ENCODE measurements at regions not wholly inside any gene's neighbourhood (a gene's known extent, or its start where the extent isn't known, plus 50 kb on each side); places are given as distances from the start of the nearest gene placed in this dataset.

DNA sequence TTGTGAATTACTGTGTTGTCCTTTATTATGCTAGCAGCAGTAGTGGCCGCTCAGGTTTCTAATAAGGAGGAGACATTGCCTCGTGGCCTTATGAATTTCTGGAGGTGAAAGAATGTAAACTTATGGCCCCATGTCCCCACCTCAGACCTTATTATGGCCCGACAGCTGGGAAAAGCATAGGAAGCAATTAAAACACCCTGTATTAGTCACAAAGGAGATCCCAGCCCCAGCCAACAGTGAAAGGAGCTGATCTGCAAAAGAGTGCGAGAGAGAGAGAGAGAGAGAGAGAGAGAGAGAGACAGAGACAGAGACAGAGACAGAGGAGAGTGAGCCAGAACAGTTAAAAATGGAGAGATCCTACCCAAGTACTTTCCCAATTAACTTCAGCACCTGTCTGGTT lies 269.3 kb downstream of the DMRT2 start:
- Histone ChIP-seq H3K27me3 (no peaks in the 10 kb centered on the region), H3K27ac (peak overlapping the region in 1 of 2 donors; percentile 32), H3K9me3 (no peaks in the 10 kb centered on the region), H3K36me3 (no peaks in the 10 kb centered on the region), H3K4me3 (no peak overlapping the region), H3K4me1 (no peaks in the 10 kb centered on the region)
- intact Hi-C loops (cut with DNase I; ENCODE audit: low total_unique reads) = no loop called here
- TF ChIP-seq, protein P1, sequence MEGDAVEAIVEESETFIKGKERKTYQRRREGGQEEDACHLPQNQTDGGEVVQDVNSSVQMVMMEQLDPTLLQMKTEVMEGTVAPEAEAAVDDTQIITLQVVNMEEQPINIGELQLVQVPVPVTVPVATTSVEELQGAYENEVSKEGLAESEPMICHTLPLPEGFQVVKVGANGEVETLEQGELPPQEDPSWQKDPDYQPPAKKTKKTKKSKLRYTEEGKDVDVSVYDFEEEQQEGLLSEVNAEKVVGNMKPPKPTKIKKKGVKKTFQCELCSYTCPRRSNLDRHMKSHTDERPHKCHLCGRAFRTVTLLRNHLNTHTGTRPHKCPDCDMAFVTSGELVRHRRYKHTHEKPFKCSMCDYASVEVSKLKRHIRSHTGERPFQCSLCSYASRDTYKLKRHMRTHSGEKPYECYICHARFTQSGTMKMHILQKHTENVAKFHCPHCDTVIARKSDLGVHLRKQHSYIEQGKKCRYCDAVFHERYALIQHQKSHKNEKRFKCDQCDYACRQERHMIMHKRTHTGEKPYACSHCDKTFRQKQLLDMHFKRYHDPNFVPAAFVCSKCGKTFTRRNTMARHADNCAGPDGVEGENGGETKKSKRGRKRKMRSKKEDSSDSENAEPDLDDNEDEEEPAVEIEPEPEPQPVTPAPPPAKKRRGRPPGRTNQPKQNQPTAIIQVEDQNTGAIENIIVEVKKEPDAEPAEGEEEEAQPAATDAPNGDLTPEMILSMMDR (IDR thresholded peaks at IDR 0.05) = no peak
- TF ChIP-seq POLR2AphosphoS5 (IDR thresholded peaks at IDR 0.05) (no peak), POLR2A (IDR thresholded peaks at IDR 0.05) (no peak)
- no peak for DNase-seq (ENCODE audit: low spot score in 2 of 2)

DNA sequence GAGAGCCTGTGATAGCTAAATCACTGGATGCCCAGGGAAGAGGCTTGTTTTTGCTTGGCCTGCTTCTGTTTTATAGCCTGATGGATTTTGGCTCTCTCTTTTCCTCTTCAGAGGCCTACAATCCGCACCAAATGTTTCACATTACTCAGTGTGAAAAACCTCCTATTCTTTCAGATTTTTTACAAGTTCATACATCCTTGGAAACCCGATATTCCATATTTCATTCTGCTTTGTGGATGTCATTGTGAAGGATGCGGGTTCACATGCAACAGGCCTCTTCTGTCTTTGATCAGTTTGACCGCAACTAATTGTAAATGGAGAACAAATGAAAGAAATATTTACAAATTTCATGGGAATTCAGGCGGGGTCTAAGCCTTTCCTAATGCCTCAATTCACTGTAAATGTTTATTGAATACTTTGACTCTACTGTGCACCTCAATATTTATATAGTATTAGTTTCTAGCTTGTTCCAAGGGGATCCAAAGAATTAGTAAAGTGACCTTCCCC lies 269.9 kb downstream of the DMRT2 start:
- DNase-seq (ENCODE audit: low spot score in 2 of 2) = no peak
- no peaks in the 10 kb centered on the region for H3K27me3 ChIP-seq
- no peaks in the 10 kb centered on the region for H3K4me1 ChIP-seq
- no peaks in the 10 kb centered on the region for H3K36me3 ChIP-seq
- peak overlapping the region in 1 of 2 donors; percentile 32 for H3K27ac ChIP-seq
- intact Hi-C loops (cut with DNase I; ENCODE audit: low total_unique reads) = no loop called here
- no peaks in the 10 kb centered on the region for H3K9me3 ChIP-seq
- TF ChIP-seq POLR2AphosphoS5 (IDR thresholded peaks at IDR 0.05) = peak in 1 of 3 donors; percentile 29
- TF ChIP-seq POLR2A (IDR thresholded peaks at IDR 0.05) = no peak
- TF ChIP-seq, protein P1 (IDR thresholded peaks at IDR 0.05) = no peak
- no peak overlapping the region for H3K4me3 ChIP-seq

DNA sequence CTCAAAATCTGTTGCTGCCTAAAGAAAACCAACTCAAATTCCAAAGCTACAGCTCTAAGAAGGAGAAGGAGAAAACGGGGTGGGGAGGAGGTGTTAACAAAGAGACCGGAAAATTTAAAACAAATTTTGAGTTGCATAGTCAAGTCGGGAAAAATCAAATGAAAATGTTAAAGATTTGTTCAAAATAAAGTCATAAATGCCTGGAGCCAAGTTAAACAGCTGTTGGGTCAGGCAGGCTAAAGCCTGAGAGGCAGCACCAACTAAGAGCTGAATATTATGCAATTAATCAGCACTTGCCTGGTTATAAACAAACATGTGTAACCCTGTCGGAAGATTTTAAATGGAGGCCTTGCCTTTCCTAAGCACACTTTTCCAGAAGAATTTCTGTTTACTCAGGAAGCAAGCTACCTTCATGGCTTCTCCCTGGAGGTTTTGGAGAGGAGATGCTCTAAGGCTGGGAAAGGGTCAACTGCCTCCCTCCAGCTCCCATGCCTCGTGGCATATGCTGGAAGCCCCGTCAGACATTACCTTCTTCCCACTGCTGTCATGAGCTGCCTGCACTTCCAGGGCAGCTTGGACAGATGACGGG lies 270.5 kb downstream of the DMRT2 start:
- DNase-seq (ENCODE audit: low spot score in 2 of 2) = no peak
- TF ChIP-seq POLR2A (IDR thresholded peaks at IDR 0.05) (no peak), POLR2AphosphoS5 (IDR thresholded peaks at IDR 0.05) (no peak)
- TF ChIP-seq, protein P1 (IDR thresholded peaks at IDR 0.05) = no peak
- Histone ChIP-seq H3K9me3 (no peaks in the 10 kb centered on the region), H3K36me3 (no peaks in the 10 kb centered on the region), H3K27me3 (no peaks in the 10 kb centered on the region), H3K4me1 (no peaks in the 10 kb centered on the region), H3K4me3 (no peak overlapping the region), H3K27ac (peak overlapping the region in 1 of 2 donors; percentile 58)
- intact Hi-C loops (cut with DNase I; ENCODE audit: low total_unique reads) = no loop called here

DNA sequence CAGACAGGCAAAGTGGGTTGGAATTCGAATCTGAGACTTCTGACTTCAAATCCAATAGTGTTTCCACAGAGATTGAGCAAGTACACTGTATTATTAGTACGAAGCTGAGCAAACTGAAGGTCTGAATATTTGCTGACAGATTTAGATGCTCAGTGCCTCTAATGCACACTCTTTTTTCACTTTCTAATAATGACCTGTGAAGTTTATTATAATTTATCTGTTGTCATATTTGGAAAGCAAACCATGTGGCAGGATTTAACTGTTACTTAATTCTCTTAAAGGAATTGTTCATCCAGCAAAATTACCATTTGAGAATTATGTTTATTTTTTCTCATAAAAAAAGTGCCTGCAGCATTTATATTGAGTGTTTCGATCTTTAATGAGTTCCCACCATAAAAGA lies 277.3 kb downstream of the DMRT2 start:
- no peaks in the 10 kb centered on the region for H3K27me3 ChIP-seq
- no peak overlapping the region for H3K4me3 ChIP-seq
- DNase-seq (ENCODE audit: low spot score in 2 of 2) = no peak
- no peaks in the 10 kb centered on the region for H3K4me1 ChIP-seq
- intact Hi-C loops (cut with DNase I; ENCODE audit: low total_unique reads) = no loop called here
- H3K36me3 ChIP-seq = no peaks in the 10 kb centered on the region
- TF ChIP-seq POLR2AphosphoS5 (IDR thresholded peaks at IDR 0.05) = no peak
- no peak for TF ChIP-seq POLR2A (IDR thresholded peaks at IDR 0.05)
- TF ChIP-seq, protein P1 (IDR thresholded peaks at IDR 0.05) = no peak
- H3K27ac ChIP-seq = no peak overlapping the region
- no peaks in the 10 kb centered on the region for H3K9me3 ChIP-seq

DNA sequence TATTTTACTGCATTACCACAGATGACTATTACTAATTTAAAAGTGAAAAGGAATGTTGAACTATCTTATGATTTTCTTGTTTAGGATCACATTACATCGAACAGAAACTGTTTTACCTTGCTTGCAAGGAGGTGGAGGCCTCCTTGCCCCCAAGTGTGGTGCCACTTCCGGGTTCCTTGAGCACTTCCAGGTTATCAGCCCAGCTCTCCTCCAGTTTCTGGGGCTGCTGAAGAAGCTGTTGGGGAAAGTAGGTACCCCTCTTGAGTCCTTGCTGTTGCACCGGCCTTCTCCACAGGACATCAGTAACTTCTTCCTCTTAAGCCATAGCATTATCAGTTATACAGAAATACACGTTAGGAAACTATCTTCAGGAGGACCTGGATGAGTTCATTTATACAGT lies 278.2 kb downstream of the DMRT2 start:
- no peak for TF ChIP-seq POLR2AphosphoS5 (IDR thresholded peaks at IDR 0.05)
- TF ChIP-seq, protein P1 (IDR thresholded peaks at IDR 0.05) = no peak
- TF ChIP-seq POLR2A (IDR thresholded peaks at IDR 0.05) = no peak
- Histone ChIP-seq H3K9me3 (no peaks in the 10 kb centered on the region), H3K27ac (no peak overlapping the region), H3K27me3 (no peaks in the 10 kb centered on the region), H3K4me1 (no peaks in the 10 kb centered on the region), H3K36me3 (no peaks in the 10 kb centered on the region), H3K4me3 (no peak overlapping the region)
- no peak for DNase-seq (ENCODE audit: low spot score in 2 of 2)
- intact Hi-C loops (cut with DNase I; ENCODE audit: low total_unique reads) = no loop called here
